Mesendoderm (in vitro differentiated cells): ENCODE measurements at regions not wholly inside any gene's neighbourhood (a gene's known extent, or its start where the extent isn't known, plus 50 kb on each side); places are given as distances from the start of the nearest gene placed in this dataset. TPM values are rescaled to one million over a fixed set of nuclear protein-coding genes. Genes with fewer than 3 reads are reported as not detected.
"Not testable (repeated sequence)": the region's sequence is repeated elsewhere in the genome, so short reads cannot be mapped to it uniquely, and the experiment has no call there.

ENCODE experiments used
- DNase-seq: peaks from one replicate; pipeline ENCODE4 v3.0.0; 2013
- H2AK5ac ChIP-seq: 2 replicates; pipeline ENCODE4 v1.6.1; 2013; ENCODE audit warnings: low read length, inconsistent platforms
- H2BK120ac ChIP-seq: 2 replicates; pipeline ENCODE4 v1.6.1; 2013; ENCODE audit warnings: low read depth, mild to moderate bottlenecking, low read length, moderate library complexity, mixed read lengths
- H2BK15ac ChIP-seq: replicated peaks from 2 replicates; pipeline ENCODE4 v1.6.1; 2013; ENCODE audit warnings: low read depth, mild to moderate bottlenecking, moderate library complexity
- H2BK5ac ChIP-seq: 2 replicates; pipeline ENCODE4 v1.6.1; 2013; ENCODE audit warnings: low read length, inconsistent platforms
- H3K18ac ChIP-seq: 2 replicates; pipeline ENCODE4 v1.6.1; 2013; ENCODE audit warnings: mild to moderate bottlenecking, low read length, mixed read lengths
- H3K23ac ChIP-seq: one replicate; pipeline ENCODE4 v1.6.1; 2013; ENCODE audit warnings: low read length
- H3K27ac ChIP-seq: 2 replicates; pipeline ENCODE4 v1.5.1; 2013; ENCODE audit warnings: low read depth, mild to moderate bottlenecking, inconsistent platforms, low read length, moderate library complexity
- H3K27me3 ChIP-seq: 2 replicates; pipeline ENCODE4 v1.6.1; 2013; ENCODE audit warnings: low read length, control low read depth, mild to moderate bottlenecking, inconsistent platforms; ENCODE audit not compliant: insufficient read depth, poor library complexity
- H3K36me3 ChIP-seq: 2 replicates; pipeline ENCODE4 v1.6.1; 2013; ENCODE audit warnings: low read length, inconsistent platforms; ENCODE audit not compliant: control insufficient read depth, insufficient read depth
- H3K4ac ChIP-seq: one replicate; pipeline ENCODE4 v1.6.1; 2013; ENCODE audit warnings: low read depth, mild to moderate bottlenecking, low read length, moderate library complexity
- H3K4me1 ChIP-seq: 2 replicates; pipeline ENCODE4 v1.6.1; 2013; ENCODE audit warnings: low read depth, low read length, inconsistent platforms; ENCODE audit not compliant: control insufficient read depth
- H3K4me2 ChIP-seq: 2 replicates; pipeline ENCODE4 v1.6.1; 2013; ENCODE audit warnings: low read length
- H3K4me3 ChIP-seq: 2 replicates; pipeline ENCODE4 v1.5.1; 2013; ENCODE audit warnings: mild to moderate bottlenecking, low read length
- H3K56ac ChIP-seq: one replicate; pipeline ENCODE4 v1.6.1; 2013; ENCODE audit warnings: low read length
- H3K79me1 ChIP-seq: 2 replicates; pipeline ENCODE4 v1.6.1; 2013; ENCODE audit warnings: low read length, inconsistent platforms
- H3K79me2 ChIP-seq: 2 replicates; pipeline ENCODE4 v1.6.1; 2013; ENCODE audit warnings: mild to moderate bottlenecking, low read length; ENCODE audit not compliant: control insufficient read depth, insufficient read depth
- H3K9ac ChIP-seq: 2 replicates; pipeline ENCODE4 v1.6.1; 2013; ENCODE audit warnings: low read length, inconsistent platforms
- H4K5ac ChIP-seq: one replicate; pipeline ENCODE4 v1.6.1; 2013; ENCODE audit warnings: low read length
- H4K8ac ChIP-seq: one replicate; pipeline ENCODE4 v1.6.1; 2013; ENCODE audit warnings: low read depth, mild to moderate bottlenecking, control low read depth, low read length, moderate library complexity
- WGBS: extraction: QIAGEN DNeasy Blood & Tissue Kit; methylation state at CpG from one replicate; pipeline ENCODE4 v1.1.7; 2013; ENCODE audit warnings: low lambda C conversion rate, missing lambda C conversion rate; ENCODE audit not compliant: insufficient coverage; ENCODE audit errors: extremely low coverage; 5-methylcytosine and 5-hydroxymethylcytosine counted together
- small RNA-seq: library from polyadenylated mRNA; stranded (forward); fragments of <200 nt; extraction: miRNeasy Mini kit (QIAGEN cat#:217004); gene quantifications from one replicate; pipeline ENCODE3, GENCODE V24; 2013; ENCODE audit not compliant: insufficient read depth

- H3K36me3 ChIP-seq: no peaks in the 10 kb centered on the region
- no peak overlapping the region for H3K4ac ChIP-seq
- H2BK120ac ChIP-seq: no peak overlapping the region
- no peaks in the 10 kb centered on the region for H3K27me3 ChIP-seq
- H2BK15ac ChIP-seq: no peak overlapping the region
- H3K79me2 ChIP-seq: no peaks in the 10 kb centered on the region
- no peak overlapping the region for H3K18ac ChIP-seq
- no peak overlapping the region for H2AK5ac ChIP-seq
- WGBS: no CpG with 5 or more reads among the region's 2 CpGs
- peaks cover 2% of the 10 kb centered on the region for H3K4me1 ChIP-seq
- no peak overlapping the region for H4K8ac ChIP-seq
- no peak overlapping the region for H3K23ac ChIP-seq
- DNase-seq: no peak
- H3K79me1 ChIP-seq: no peaks in the 10 kb centered on the region
- H3K27ac ChIP-seq: no peak overlapping the region
- no peak overlapping the region for H3K4me3 ChIP-seq
- H3K4me2 ChIP-seq: no peak overlapping the region
- H3K9ac ChIP-seq: no peak overlapping the region
- no peak overlapping the region for H4K5ac ChIP-seq
- no peak overlapping the region for H2BK5ac ChIP-seq
- no peak overlapping the region for H3K56ac ChIP-seq
Measured at GRCh38 chr20:53645582-53645897, 51.9 kb upstream of the ZNF217 start.

GRCh38 chr20:53644108-53644507 is 50.5 kb upstream of the ZNF217 start:
- H4K5ac ChIP-seq, H3K27me3 ChIP-seq, H3K23ac ChIP-seq, H3K79me2 ChIP-seq, H3K56ac ChIP-seq, H3K4ac ChIP-seq, H3K9ac ChIP-seq, H2AK5ac ChIP-seq, DNase-seq, H2BK5ac ChIP-seq, H3K18ac ChIP-seq, H3K36me3 ChIP-seq, H3K4me3 ChIP-seq, H4K8ac ChIP-seq, H2BK15ac ChIP-seq, H3K4me1 ChIP-seq, H2BK120ac ChIP-seq, H3K79me1 ChIP-seq, H3K4me2 ChIP-seq, H3K27ac ChIP-seq: not testable (repeated sequence)
- WGBS: no CpG with 5 or more reads among the region's 8 CpGs

Small RNA genes lying in the stretch of these regions (small RNA-seq; reads per million reads assigned to genes)
- not detected for gene RNU7-14P
